GM21723 (cell line): ENCODE measurements at regions not wholly inside any gene's neighbourhood (a gene's known extent, or its start where the extent isn't known, plus 50 kb on each side); places are given as distances from the start of the nearest gene placed in this dataset.

Experiments
- ATAC-seq: cut with Tn5 transposase; IDR thresholded peaks from one replicate; pipeline ENCODE4 v1.9.1; 2021; ENCODE audit warnings: mild to moderate bottlenecking, moderate library complexity; ENCODE audit not compliant: unreplicated experiment

GRCh38 chr4:124903995-124904722, 191.6 kb upstream of the ANKRD50 start:
- no peak for ATAC-seq

- no peak for ATAC-seq
These were observed 189.5 kb upstream of the ANKRD50 start for GRCh38 chr4:124902001-124902515.

- no peak for ATAC-seq
These were observed 187.5 kb upstream of the ANKRD50 start for GRCh38 chr4:124899997-124900396.

GRCh38 chr4:124890522-124890921, 178.0 kb upstream of the ANKRD50 start:
- no peak for ATAC-seq

GRCh38 chr4:124887739-124888138, 175.2 kb upstream of the ANKRD50 start:
- no peak for ATAC-seq

GRCh38 chr4:124884316-124884715, 171.8 kb upstream of the ANKRD50 start:
- ATAC-seq: no peak

GRCh38 chr4:124883632-124884031, 171.1 kb upstream of the ANKRD50 start:
- ATAC-seq: no peak

GRCh38 chr4:124879195-124879594, 166.7 kb upstream of the ANKRD50 start:
- ATAC-seq: no peak

GRCh38 chr4:124874172-124874450, 161.6 kb upstream of the ANKRD50 start:
- ATAC-seq: no peak

GRCh38 chr4:124873361-124874171, 161.0 kb upstream of the ANKRD50 start:
- no peak for ATAC-seq

- ATAC-seq: no peak
These were observed 160.1 kb upstream of the ANKRD50 start for GRCh38 chr4:124872659-124873058.

- ATAC-seq: no peak
These were observed 157.5 kb upstream of the ANKRD50 start for GRCh38 chr4:124869961-124870495.

GRCh38 chr4:124868495-124868894, 156.0 kb upstream of the ANKRD50 start:
- no peak for ATAC-seq

- no peak for ATAC-seq
These were observed 155.0 kb upstream of the ANKRD50 start for GRCh38 chr4:124867536-124867935.

GRCh38 chr4:124866301-124866700, 153.8 kb upstream of the ANKRD50 start:
- ATAC-seq: no peak

- ATAC-seq: no peak
These were observed 150.6 kb upstream of the ANKRD50 start for GRCh38 chr4:124863040-124863545.

GRCh38 chr4:124862261-124862660, 149.7 kb upstream of the ANKRD50 start:
- ATAC-seq: no peak

GRCh38 chr4:124861761-124862160, 149.2 kb upstream of the ANKRD50 start:
- no peak for ATAC-seq

GRCh38 chr4:124854968-124855367, 142.4 kb upstream of the ANKRD50 start:
- ATAC-seq: peak; percentile 91

- ATAC-seq: no peak
These were observed 139.2 kb upstream of the ANKRD50 start for GRCh38 chr4:124851741-124852140.

GRCh38 chr4:124846306-124846705, 133.8 kb upstream of the ANKRD50 start:
- ATAC-seq: no peak
